A172 (cell line): ENCODE measurements at regions not wholly inside any gene's neighbourhood (a gene's known extent, or its start where the extent isn't known, plus 50 kb on each side); places are given as distances from the start of the nearest gene placed in this dataset.

Experiments used
- DNase-seq: peaks from one replicate; pipeline ENCODE4 v3.0.0-alpha.2; 2015; ENCODE audit warnings: low spot score

GRCh38 chr5:167880420-167880819 is 411.0 kb upstream of the WWC1 start:
- DNase-seq: no peak

- DNase-seq: no peak
Observed at GRCh38 chr5:167881041-167881440, 410.4 kb upstream of the WWC1 start.

- no peak for DNase-seq
Observed at GRCh38 chr5:167886196-167886595, 405.2 kb upstream of the WWC1 start.

- no peak for DNase-seq
Observed at GRCh38 chr5:167888393-167888792, 403.1 kb upstream of the WWC1 start.

- no peak for DNase-seq
Observed at GRCh38 chr5:167889276-167889675, 402.2 kb upstream of the WWC1 start.

GRCh38 chr5:167892352-167893115 is 398.9 kb upstream of the WWC1 start:
- DNase-seq: no peak

GRCh38 chr5:167893271-167893670 is 398.2 kb upstream of the WWC1 start:
- no peak for DNase-seq

- no peak for DNase-seq
Observed at GRCh38 chr5:167894631-167895472, 396.6 kb upstream of the WWC1 start.

- no peak for DNase-seq
Observed at GRCh38 chr5:167895899-167896659, 395.4 kb upstream of the WWC1 start.

GRCh38 chr5:167896814-167897213 is 394.6 kb upstream of the WWC1 start:
- DNase-seq: no peak

- DNase-seq: no peak
Observed at GRCh38 chr5:167897371-167897770, 394.1 kb upstream of the WWC1 start.

GRCh38 chr5:167898361-167899042 is 392.9 kb upstream of the WWC1 start:
- no peak for DNase-seq

GRCh38 chr5:167899490-167900070 is 391.9 kb upstream of the WWC1 start:
- DNase-seq: peak; percentile 87

GRCh38 chr5:167900340-167900935 is 391.0 kb upstream of the WWC1 start:
- no peak for DNase-seq

- peak; percentile 32 for DNase-seq
Observed at GRCh38 chr5:167902298-167902697, 389.1 kb upstream of the WWC1 start.

- DNase-seq: no peak
Observed at GRCh38 chr5:167903243-167903642, 388.2 kb upstream of the WWC1 start.

GRCh38 chr5:167903659-167904058 is 387.8 kb upstream of the WWC1 start:
- no peak for DNase-seq

GRCh38 chr5:167905919-167906853 is 385.3 kb upstream of the WWC1 start:
- no peak for DNase-seq

GRCh38 chr5:167908606-167909005 is 382.8 kb upstream of the WWC1 start:
- DNase-seq: no peak
